GM12892 (cell line): ENCODE measurements at regions not wholly inside any gene's neighbourhood (a gene's known extent, or its start where the extent isn't known, plus 50 kb on each side); places are given as distances from the start of the nearest gene placed in this dataset.

Experiments
- POLR2A ChIP-seq: IDR thresholded peaks from 2 replicates; pipeline ENCODE4 v1.6.1; 2011; ENCODE audit warnings: low read depth, low read length, control low read depth
- POLR2AphosphoS5 ChIP-seq: IDR thresholded peaks from 2 replicates; pipeline ENCODE4 v1.6.1; 2011; ENCODE audit warnings: low read depth, low read length, control low read depth
- TAF1 ChIP-seq: IDR thresholded peaks from 2 replicates; pipeline ENCODE4 v1.6.1; 2011; ENCODE audit warnings: low read depth, mild to moderate bottlenecking, control low read depth, low read length, borderline replicate concordance

- TF ChIP-seq POLR2A, result no peak
- no peak for TF ChIP-seq POLR2AphosphoS5
- no peak for TF ChIP-seq TAF1
Observed at GRCh38 chr6:108768792-108769524, 79.3 kb upstream of the ARMC2 start.
